ENCODE measurements at regions not wholly inside any gene's neighbourhood (a gene's known extent, or its start where the extent isn't known, plus 50 kb on each side); places are given as distances from the start of the nearest gene placed in this dataset.

GRCh38 chr12:71219224-71219623, 61.4 kb upstream of the TSPAN8 start:
- POLR2A ChIA-PET, result no interaction called here
- H3K9me3 Mint-ChIP-seq, result no peaks in the 10 kb centered on the region
- no peaks in the 10 kb centered on the region for H3K4me1 Mint-ChIP-seq (ENCODE audit: low read depth)
- no peak overlapping the region for H3K4me3 Mint-ChIP-seq
- CTCF ChIA-PET, result interaction anchor here (1.9 kb wide), 1 partner anchor 173 kb away, joined by 4 read pairs; no protein-coding TSS in a partner anchor
- H3K27ac Mint-ChIP-seq, result no peak overlapping the region
- intact Hi-C loops (cut with micrococcal nuclease), result no loop called here
- no peaks in the 10 kb centered on the region for H3K36me3 Mint-ChIP-seq (ENCODE audit: low read depth)
- H3K27me3 Mint-ChIP-seq, result peaks cover 3% of the 10 kb centered on the region
- TF ChIP-seq CTCF (IDR thresholded peaks at IDR 0.05), result no peak
- ATAC-seq (no peak), DNase-seq (no peak)

GRCh38 chr12:71218616-71219015, 60.8 kb upstream of the TSPAN8 start:
- no peak for ATAC-seq
- intact Hi-C loops (cut with micrococcal nuclease), result no loop called here

GRCh38 chr12:71216725-71217579, 59.2 kb upstream of the TSPAN8 start:
- Mint-ChIP-seq H3K27ac (no peak overlapping the region), H3K4me3 (no peak overlapping the region), H3K36me3 (ENCODE audit: low read depth) (no peaks in the 10 kb centered on the region), H3K9me3 (no peaks in the 10 kb centered on the region), H3K27me3 (peaks cover 3% of the 10 kb centered on the region), H3K4me1 (ENCODE audit: low read depth) (no peaks in the 10 kb centered on the region)
- DNase-seq, result peak; percentile 16
- ChIA-PET POLR2A (interaction anchor here (0.7 kb wide), 1 partner anchor 73 kb away, joined by 3 read pairs; no protein-coding TSS in a partner anchor), CTCF (interaction anchor here (1.9 kb wide), 1 partner anchor 176 kb away, joined by 4 read pairs; no protein-coding TSS in a partner anchor)
- TF ChIP-seq CTCF (IDR thresholded peaks at IDR 0.05), result no peak
- intact Hi-C loops (cut with micrococcal nuclease), result no loop called here
- ATAC-seq, result no peak

More at GRCh38 chr12:71218616-71219015, 60.8 kb upstream of the TSPAN8 start:
- Mint-ChIP-seq H3K27me3 (peaks cover 3% of the 10 kb centered on the region), H3K36me3 (ENCODE audit: low read depth) (no peaks in the 10 kb centered on the region), H3K9me3 (no peaks in the 10 kb centered on the region), H3K27ac (no peak overlapping the region), H3K4me3 (no peak overlapping the region), H3K4me1 (ENCODE audit: low read depth) (no peaks in the 10 kb centered on the region)
- TF ChIP-seq CTCF (IDR thresholded peaks at IDR 0.05), result no peak
- ChIA-PET CTCF (interaction anchor here (1.9 kb wide), 1 partner anchor 174 kb away, joined by 4 read pairs; no protein-coding TSS in a partner anchor), POLR2A (no interaction called here)
- no peak for DNase-seq

- intact Hi-C loops (cut with micrococcal nuclease), result no loop called here
- POLR2A ChIA-PET, result no interaction called here
- Mint-ChIP-seq H3K4me1 (ENCODE audit: low read depth) (no peaks in the 10 kb centered on the region), H3K36me3 (ENCODE audit: low read depth) (no peaks in the 10 kb centered on the region), H3K9me3 (no peaks in the 10 kb centered on the region), H3K4me3 (no peak overlapping the region), H3K27me3 (peaks cover 3% of the 10 kb centered on the region), H3K27ac (no peak overlapping the region)
- CTCF ChIA-PET, result no interaction called here
- DNase-seq, result no peak
- no peak for ATAC-seq
- TF ChIP-seq CTCF (IDR thresholded peaks at IDR 0.05), result no peak
Observed at GRCh38 chr12:71214511-71215285, 56.9 kb upstream of the TSPAN8 start.
